ENCODE measurements at regions not wholly inside any gene's neighbourhood (a gene's known extent, or its start where the extent isn't known, plus 50 kb on each side); places are given as distances from the start of the nearest gene placed in this dataset.
A peak's percentile ranks its signal among the peaks of the same experiment; 100 is the strongest.
"Not testable (repeated sequence)": the region's sequence is repeated elsewhere in the genome, so short reads cannot be mapped to it uniquely, and the experiment has no call there.

GRCh38 chr1:217039926-217040325 is 316.7 kb upstream of the ESRRG start:
- H3K9me3 ChIP-seq: peaks cover 0 to 12% of the 10 kb centered on the region in 2 donors
- H3K36me3 ChIP-seq: no peaks in the 10 kb centered on the region
- no peak overlapping the region for H3K27ac ChIP-seq
- H3K4me3 ChIP-seq: no peak overlapping the region
- TF ChIP-seq CTCF (IDR thresholded peaks at IDR 0.05): no peak
- no peaks in the 10 kb centered on the region for H3K27me3 ChIP-seq
- H3K4me1 ChIP-seq: no peaks in the 10 kb centered on the region
- no peak for DNase-seq (ENCODE audit: low spot score)

- not testable (repeated sequence) for H3K36me3 ChIP-seq
Measured at GRCh38 chr1:217039139-217039538, 315.9 kb upstream of the ESRRG start.

GRCh38 chr1:217036757-217037156 is 313.5 kb upstream of the ESRRG start:
- no peak for TF ChIP-seq CTCF (IDR thresholded peaks at IDR 0.05)
- Histone ChIP-seq H3K27me3 (no peaks in the 10 kb centered on the region), H3K4me1 (no peaks in the 10 kb centered on the region), H3K27ac (no peak overlapping the region), H3K9me3 (peaks cover 0 to 12% of the 10 kb centered on the region in 2 donors), H3K4me3 (no peak overlapping the region), H3K36me3 (no peaks in the 10 kb centered on the region)
- DNase-seq (ENCODE audit: low spot score): no peak

More at GRCh38 chr1:217039139-217039538, 315.9 kb upstream of the ESRRG start:
- H3K27me3 ChIP-seq; DNase-seq (ENCODE audit: low spot score); H3K4me3 ChIP-seq; H3K27ac ChIP-seq; H3K4me1 ChIP-seq: not testable (repeated sequence)
- peaks cover 0 to 12% of the 10 kb centered on the region in 2 donors for H3K9me3 ChIP-seq

GRCh38 chr1:217032715-217033367 is 309.6 kb upstream of the ESRRG start:
- Histone ChIP-seq H3K27me3 (no peaks in the 10 kb centered on the region), H3K36me3 (no peaks in the 10 kb centered on the region), H3K27ac (no peak overlapping the region), H3K4me3 (no peak overlapping the region), H3K9me3 (no peaks in the 10 kb centered on the region), H3K4me1 (no peaks in the 10 kb centered on the region)
- TF ChIP-seq CTCF (IDR thresholded peaks at IDR 0.05): no peak
- no peak for DNase-seq (ENCODE audit: low spot score)

- Histone ChIP-seq H3K4me3 (no peak overlapping the region), H3K36me3 (no peaks in the 10 kb centered on the region), H3K27me3 (no peaks in the 10 kb centered on the region), H3K27ac (peak overlapping the region in 1 of 2 donors; percentile 27), H3K4me1 (no peaks in the 10 kb centered on the region), H3K9me3 (no peaks in the 10 kb centered on the region)
- no peak for DNase-seq (ENCODE audit: low spot score)
- no peak for TF ChIP-seq CTCF (IDR thresholded peaks at IDR 0.05)
Measured at GRCh38 chr1:217029281-217030157, 306.3 kb upstream of the ESRRG start.

GRCh38 chr1:217027403-217028080 is 304.3 kb upstream of the ESRRG start:
- H3K9me3 ChIP-seq: no peaks in the 10 kb centered on the region
- no peak overlapping the region for H3K27ac ChIP-seq
- no peak for DNase-seq (ENCODE audit: low spot score)
- no peak overlapping the region for H3K4me3 ChIP-seq
- H3K4me1 ChIP-seq: no peaks in the 10 kb centered on the region
- H3K27me3 ChIP-seq: no peaks in the 10 kb centered on the region
- H3K36me3 ChIP-seq: no peaks in the 10 kb centered on the region
- TF ChIP-seq CTCF (IDR thresholded peaks at IDR 0.05): no peak
